NCI-H748 treated with DMSO at 0.1 percent for 48 hours (cell line): ENCODE measurements at regions not wholly inside any gene's neighbourhood (a gene's known extent, or its start where the extent isn't known, plus 50 kb on each side); places are given as distances from the start of the nearest gene placed in this dataset.

Experiments used
- DNase-seq: peaks from one replicate; lab custom pipeline; 2025; lab: John Stamatoyannopoulos, UW

- DNase-seq: peak; percentile 53
Measured at GRCh38 chr1:213374369-213374768, 323.3 kb downstream of the RPS6KC1 start.

GRCh38 chr1:213375002-213375401 is 324.0 kb downstream of the RPS6KC1 start:
- DNase-seq: no peak

- DNase-seq: no peak
Measured at GRCh38 chr1:213376862-213377372, 325.9 kb downstream of the RPS6KC1 start.

GRCh38 chr1:213380865-213381264 is 329.8 kb downstream of the RPS6KC1 start:
- no peak for DNase-seq

GRCh38 chr1:213381572-213382084 is 330.6 kb downstream of the RPS6KC1 start:
- no peak for DNase-seq

- no peak for DNase-seq
Measured at GRCh38 chr1:213383465-213383864, 332.4 kb downstream of the RPS6KC1 start.

- DNase-seq: no peak
Measured at GRCh38 chr1:213385201-213385600, 334.2 kb downstream of the RPS6KC1 start.

- no peak for DNase-seq
Measured at GRCh38 chr1:213385806-213386324, 334.8 kb downstream of the RPS6KC1 start.

GRCh38 chr1:213387380-213388015 is 336.5 kb downstream of the RPS6KC1 start:
- DNase-seq: no peak

GRCh38 chr1:213388199-213388598 is 337.2 kb downstream of the RPS6KC1 start:
- no peak for DNase-seq

GRCh38 chr1:213389061-213389581 is 338.1 kb downstream of the RPS6KC1 start:
- no peak for DNase-seq

GRCh38 chr1:213391445-213391844 is 340.4 kb downstream of the RPS6KC1 start:
- DNase-seq: no peak

- no peak for DNase-seq
Measured at GRCh38 chr1:213393860-213394259, 342.8 kb downstream of the RPS6KC1 start.

GRCh38 chr1:213394837-213395236 is 343.8 kb downstream of the RPS6KC1 start:
- no peak for DNase-seq

GRCh38 chr1:213397638-213398037 is 346.6 kb downstream of the RPS6KC1 start:
- DNase-seq: no peak

- no peak for DNase-seq
Measured at GRCh38 chr1:213399695-213400094, 348.7 kb downstream of the RPS6KC1 start.

- DNase-seq: no peak
Measured at GRCh38 chr1:213409208-213409631, 358.2 kb downstream of the RPS6KC1 start.

GRCh38 chr1:213409971-213410370 is 358.9 kb downstream of the RPS6KC1 start:
- no peak for DNase-seq

- no peak for DNase-seq
Measured at GRCh38 chr1:213414346-213414745, 363.3 kb downstream of the RPS6KC1 start.

- DNase-seq: no peak
Measured at GRCh38 chr1:213414911-213415310, 363.9 kb downstream of the RPS6KC1 start.

GRCh38 chr1:213415691-213416380 is 364.8 kb downstream of the RPS6KC1 start:
- no peak for DNase-seq

GRCh38 chr1:213416461-213417224 is 365.6 kb downstream of the RPS6KC1 start:
- no peak for DNase-seq
